ENCODE measurements at regions not wholly inside any gene's neighbourhood (a gene's known extent, or its start where the extent isn't known, plus 50 kb on each side); places are given as distances from the start of the nearest gene placed in this dataset.

- no peak for TF ChIP-seq TRIM25 (IDR thresholded peaks at IDR 0.05; ENCODE audit: borderline replicate concordance)
- no peak for TF ChIP-seq ELK3 (CRISPR knock-in tag; IDR thresholded peaks at IDR 0.05)
- no peak for TF ChIP-seq ZBTB43 (CRISPR knock-in tag; IDR thresholded peaks at IDR 0.05)
- TF ChIP-seq NCOA6 (IDR thresholded peaks at IDR 0.05) = no peak
- TF ChIP-seq SRSF3 (IDR thresholded peaks at IDR 0.05; ENCODE audit: insufficient read depth, low read length) = no peak
- TF ChIP-seq MEIS2 (IDR thresholded peaks at IDR 0.05; ENCODE audit: partially characterized antibody) = no peak
Measured at GRCh38 chr9:135244271-135245221, 157.1 kb downstream of the OLFM1 start (continued).

Measured in K562 (cell line).